PFSK-1 (cell line): ENCODE measurements at regions not wholly inside any gene's neighbourhood (a gene's known extent, or its start where the extent isn't known, plus 50 kb on each side); places are given as distances from the start of the nearest gene placed in this dataset.

Experiments used
- FOXP2 ChIP-seq: optimal IDR thresholded peaks from 2 replicates; pipeline ENCODE3; 2011; ENCODE audit warnings: borderline replicate concordance, control low read depth, inconsistent platforms; ENCODE audit not compliant: insufficient read depth; ENCODE audit errors: extremely low read length, extremely low read depth
- POLR2AphosphoS5 ChIP-seq: IDR thresholded peaks from 2 replicates; pipeline ENCODE4 v1.6.1; 2012; ENCODE audit warnings: low read depth, mild to moderate bottlenecking, control low read depth, low read length, moderate library complexity
- SIN3A ChIP-seq: IDR thresholded peaks from 2 replicates; pipeline ENCODE4 v1.6.1; 2012; ENCODE audit warnings: mild to moderate bottlenecking, low read length, moderate library complexity, borderline replicate concordance; ENCODE audit not compliant: insufficient read depth
- TAF1 ChIP-seq: IDR thresholded peaks from 2 replicates; pipeline ENCODE4 v1.6.1; 2012; ENCODE audit warnings: low read length, control low read depth, borderline replicate concordance; ENCODE audit not compliant: insufficient read depth
- TF ChIP-seq, protein P1 (sequence below), 2 experiments: IDR thresholded peaks; 2 replicates each; pipeline versions ENCODE4 v1.6.1 to v1.8.0; 2011 to 2012; ENCODE audit warnings: low read depth in 2 of 2, low read length in 2 of 2, control low read depth in 1 of 2, inconsistent platforms in 1 of 2, mild to moderate bottlenecking in 1 of 2, moderate library complexity in 1 of 2; ENCODE audit not compliant: insufficient read depth in 1 of 2

GRCh38 chr2:163353551-163353950, 382.3 kb downstream of the FIGN start:
- TF ChIP-seq SIN3A (no peak), FOXP2 (no peak), POLR2AphosphoS5 (no peak), TAF1 (no peak)
- TF ChIP-seq, protein P1, sequence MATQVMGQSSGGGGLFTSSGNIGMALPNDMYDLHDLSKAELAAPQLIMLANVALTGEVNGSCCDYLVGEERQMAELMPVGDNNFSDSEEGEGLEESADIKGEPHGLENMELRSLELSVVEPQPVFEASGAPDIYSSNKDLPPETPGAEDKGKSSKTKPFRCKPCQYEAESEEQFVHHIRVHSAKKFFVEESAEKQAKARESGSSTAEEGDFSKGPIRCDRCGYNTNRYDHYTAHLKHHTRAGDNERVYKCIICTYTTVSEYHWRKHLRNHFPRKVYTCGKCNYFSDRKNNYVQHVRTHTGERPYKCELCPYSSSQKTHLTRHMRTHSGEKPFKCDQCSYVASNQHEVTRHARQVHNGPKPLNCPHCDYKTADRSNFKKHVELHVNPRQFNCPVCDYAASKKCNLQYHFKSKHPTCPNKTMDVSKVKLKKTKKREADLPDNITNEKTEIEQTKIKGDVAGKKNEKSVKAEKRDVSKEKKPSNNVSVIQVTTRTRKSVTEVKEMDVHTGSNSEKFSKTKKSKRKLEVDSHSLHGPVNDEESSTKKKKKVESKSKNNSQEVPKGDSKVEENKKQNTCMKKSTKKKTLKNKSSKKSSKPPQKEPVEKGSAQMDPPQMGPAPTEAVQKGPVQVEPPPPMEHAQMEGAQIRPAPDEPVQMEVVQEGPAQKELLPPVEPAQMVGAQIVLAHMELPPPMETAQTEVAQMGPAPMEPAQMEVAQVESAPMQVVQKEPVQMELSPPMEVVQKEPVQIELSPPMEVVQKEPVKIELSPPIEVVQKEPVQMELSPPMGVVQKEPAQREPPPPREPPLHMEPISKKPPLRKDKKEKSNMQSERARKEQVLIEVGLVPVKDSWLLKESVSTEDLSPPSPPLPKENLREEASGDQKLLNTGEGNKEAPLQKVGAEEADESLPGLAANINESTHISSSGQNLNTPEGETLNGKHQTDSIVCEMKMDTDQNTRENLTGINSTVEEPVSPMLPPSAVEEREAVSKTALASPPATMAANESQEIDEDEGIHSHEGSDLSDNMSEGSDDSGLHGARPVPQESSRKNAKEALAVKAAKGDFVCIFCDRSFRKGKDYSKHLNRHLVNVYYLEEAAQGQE (IDR thresholded peaks at IDR 0.05; ENCODE audit: insufficient read depth in 1 of 2, low read depth in 2 of 2, low read length in 2 of 2): no peak

- TF ChIP-seq, protein P1 (IDR thresholded peaks at IDR 0.05; ENCODE audit: insufficient read depth in 1 of 2, low read depth in 2 of 2, low read length in 2 of 2): no peak
- TF ChIP-seq SIN3A (no peak), FOXP2 (no peak), POLR2AphosphoS5 (no peak), TAF1 (no peak)
Measured at GRCh38 chr2:163351966-163352365, 383.8 kb downstream of the FIGN start.

DNA sequence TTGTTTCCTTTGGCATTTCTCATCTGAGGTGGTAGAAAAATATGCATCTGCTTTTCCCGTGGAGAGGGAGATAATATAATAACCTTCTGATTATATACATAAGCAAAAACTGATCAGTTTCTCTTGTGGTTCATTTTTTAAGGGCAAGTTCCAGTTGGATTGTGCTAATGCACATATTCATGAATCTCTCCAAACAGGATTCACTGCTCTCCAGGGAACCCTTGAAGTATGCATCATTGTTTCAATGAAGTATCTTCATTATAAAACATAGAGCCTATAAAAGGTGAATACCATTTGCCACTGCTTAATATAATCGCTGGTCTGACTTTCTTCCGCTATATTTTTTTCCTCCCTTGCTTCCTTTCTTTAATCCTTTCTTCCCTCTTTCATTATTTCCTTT, 384.7 kb downstream of the FIGN start:
- TF ChIP-seq FOXP2 (no peak), SIN3A (no peak), POLR2AphosphoS5 (no peak), TAF1 (no peak)
- TF ChIP-seq, protein P1 (IDR thresholded peaks at IDR 0.05; ENCODE audit: insufficient read depth in 1 of 2, low read depth in 2 of 2, low read length in 2 of 2): no peak

GRCh38 chr2:163348857-163349380, 386.9 kb downstream of the FIGN start:
- TF ChIP-seq SIN3A (peak; percentile 82; the same call in 1 of the 2 replicates), FOXP2 (peak; percentile 18), POLR2AphosphoS5 (no peak)

- TF ChIP-seq TAF1: no peak
- TF ChIP-seq FOXP2: peak; percentile 71
Measured at GRCh38 chr2:163347982-163348856, 387.6 kb downstream of the FIGN start.
